ENCODE measurements at regions not wholly inside any gene's neighbourhood (a gene's known extent, or its start where the extent isn't known, plus 50 kb on each side); places are given as distances from the start of the nearest gene placed in this dataset.

GRCh38 chr7:51528172-51528571 lies 211.6 kb upstream of the COBL start:
- H3K4me1 Mint-ChIP-seq (ENCODE audit: low read depth, unreplicated experiment) = no peaks in the 10 kb centered on the region
- CTCF ChIA-PET = no interaction called here
- BruUV-seq (replicated peaks) = no TSS peak
- H3K4me3 Mint-ChIP-seq (ENCODE audit: low read depth, unreplicated experiment) = no peak overlapping the region
- DNase-seq = no peak
- no peaks in the 10 kb centered on the region for H3K9me3 Mint-ChIP-seq (ENCODE audit: low read depth, unreplicated experiment)
- H3K27ac Mint-ChIP-seq (ENCODE audit: unreplicated experiment) = no peak overlapping the region
- intact Hi-C loops (cut with micrococcal nuclease; ENCODE audit: unreplicated experiment) = no loop called here
- TF ChIP-seq CTCF (IDR thresholded peaks at IDR 0.05; ENCODE audit: unreplicated experiment) = no peak
- H3K27me3 Mint-ChIP-seq (ENCODE audit: unreplicated experiment) = no peaks in the 10 kb centered on the region
- no peaks in the 10 kb centered on the region for H3K36me3 Mint-ChIP-seq (ENCODE audit: insufficient read depth, unreplicated experiment)

- BruUV-seq (replicated peaks) = no TSS peak
- DNase-seq = no peak
- H3K36me3 Mint-ChIP-seq (ENCODE audit: insufficient read depth, unreplicated experiment) = no peaks in the 10 kb centered on the region
Measured at GRCh38 chr7:51521694-51522312, 205.2 kb upstream of the COBL start.

GRCh38 chr7:51521054-51521453 lies 204.4 kb upstream of the COBL start:
- intact Hi-C loops (cut with micrococcal nuclease; ENCODE audit: unreplicated experiment) = loop anchor here (1.0 kb wide), 1 partner anchor 40 kb away; no protein-coding TSS in a partner anchor
- H3K27me3 Mint-ChIP-seq (ENCODE audit: unreplicated experiment) = no peaks in the 10 kb centered on the region
- H3K36me3 Mint-ChIP-seq (ENCODE audit: insufficient read depth, unreplicated experiment) = no peaks in the 10 kb centered on the region
- H3K4me3 Mint-ChIP-seq (ENCODE audit: low read depth, unreplicated experiment) = no peak overlapping the region
- H3K27ac Mint-ChIP-seq (ENCODE audit: unreplicated experiment) = no peak overlapping the region
- H3K9me3 Mint-ChIP-seq (ENCODE audit: low read depth, unreplicated experiment) = no peaks in the 10 kb centered on the region
- no TSS peak for BruUV-seq (replicated peaks)
- no peak for DNase-seq
- CTCF ChIA-PET = interaction anchor here (0.6 kb wide), 1 partner anchor 28 kb away, joined by 4 read pairs; no protein-coding TSS in a partner anchor
- peaks cover 7% of the 10 kb centered on the region for H3K4me1 Mint-ChIP-seq (ENCODE audit: low read depth, unreplicated experiment)
- no peak for TF ChIP-seq CTCF (IDR thresholded peaks at IDR 0.05; ENCODE audit: unreplicated experiment)

More at GRCh38 chr7:51521694-51522312, 205.2 kb upstream of the COBL start:
- Mint-ChIP-seq H3K4me1 (ENCODE audit: low read depth, unreplicated experiment) (peaks cover 7% of the 10 kb centered on the region), H3K27ac (ENCODE audit: unreplicated experiment) (no peak overlapping the region), H3K9me3 (ENCODE audit: low read depth, unreplicated experiment) (no peaks in the 10 kb centered on the region), H3K27me3 (ENCODE audit: unreplicated experiment) (no peaks in the 10 kb centered on the region), H3K4me3 (ENCODE audit: low read depth, unreplicated experiment) (no peak overlapping the region)
- CTCF ChIA-PET = interaction anchor here (0.6 kb wide), 1 partner anchor 27 kb away, joined by 4 read pairs; no protein-coding TSS in a partner anchor
- TF ChIP-seq CTCF (IDR thresholded peaks at IDR 0.05; ENCODE audit: unreplicated experiment) = no peak
- intact Hi-C loops (cut with micrococcal nuclease; ENCODE audit: unreplicated experiment) = loop anchor here (1.0 kb wide), 1 partner anchor 39 kb away; no protein-coding TSS in a partner anchor

GRCh38 chr7:51518646-51519045 lies 202.0 kb upstream of the COBL start:
- CTCF ChIA-PET = no interaction called here
- H3K27me3 Mint-ChIP-seq (ENCODE audit: unreplicated experiment) = no peaks in the 10 kb centered on the region
- BruUV-seq (replicated peaks) = no TSS peak

More at GRCh38 chr7:51518646-51519045, 202.0 kb upstream of the COBL start:
- Mint-ChIP-seq H3K36me3 (ENCODE audit: insufficient read depth, unreplicated experiment) (no peaks in the 10 kb centered on the region), H3K27ac (ENCODE audit: unreplicated experiment) (no peak overlapping the region), H3K4me3 (ENCODE audit: low read depth, unreplicated experiment) (no peak overlapping the region), H3K9me3 (ENCODE audit: low read depth, unreplicated experiment) (no peaks in the 10 kb centered on the region), H3K4me1 (ENCODE audit: low read depth, unreplicated experiment) (peaks cover 7% of the 10 kb centered on the region)
- DNase-seq = no peak
- intact Hi-C loops (cut with micrococcal nuclease; ENCODE audit: unreplicated experiment) = no loop called here
- TF ChIP-seq CTCF (IDR thresholded peaks at IDR 0.05; ENCODE audit: unreplicated experiment) = no peak

Measured in Calu3 (cell line).